Fibroblast of gingiva (primary cell): ENCODE measurements at regions not wholly inside any gene's neighbourhood (a gene's known extent, or its start where the extent isn't known, plus 50 kb on each side); places are given as distances from the start of the nearest gene placed in this dataset.
"Not testable (repeated sequence)": the region's sequence is repeated elsewhere in the genome, so short reads cannot be mapped to it uniquely, and the experiment has no call there.

Experiments used
- DNase-seq: peaks from one replicate; pipeline ENCODE4 v3.0.0-alpha.2; 2011; ENCODE audit warnings: low read depth

DNA sequence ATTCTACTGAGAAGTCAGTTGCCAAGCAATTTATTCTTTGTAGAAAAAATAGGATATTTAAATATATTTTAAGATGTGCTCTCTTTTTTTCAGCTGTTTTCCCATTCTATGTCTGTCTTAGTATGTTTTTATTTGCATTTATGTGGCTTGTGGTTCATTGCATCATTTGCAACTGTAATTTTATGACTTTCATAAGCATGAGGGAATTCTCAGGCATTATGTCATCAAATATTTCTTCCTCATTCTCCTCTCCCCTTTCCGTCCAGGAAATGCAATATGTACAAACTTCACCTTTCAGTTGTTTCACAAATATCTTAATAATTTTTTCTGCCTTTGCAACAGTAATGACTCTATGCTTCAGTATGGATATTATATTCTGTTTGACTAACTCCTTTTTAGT lies 560.2 kb upstream of the LRATD1 start:
- DNase-seq, result no peak

GRCh38 chr2:14074691-14075090 lies 557.8 kb upstream of the LRATD1 start:
- no peak for DNase-seq

DNA sequence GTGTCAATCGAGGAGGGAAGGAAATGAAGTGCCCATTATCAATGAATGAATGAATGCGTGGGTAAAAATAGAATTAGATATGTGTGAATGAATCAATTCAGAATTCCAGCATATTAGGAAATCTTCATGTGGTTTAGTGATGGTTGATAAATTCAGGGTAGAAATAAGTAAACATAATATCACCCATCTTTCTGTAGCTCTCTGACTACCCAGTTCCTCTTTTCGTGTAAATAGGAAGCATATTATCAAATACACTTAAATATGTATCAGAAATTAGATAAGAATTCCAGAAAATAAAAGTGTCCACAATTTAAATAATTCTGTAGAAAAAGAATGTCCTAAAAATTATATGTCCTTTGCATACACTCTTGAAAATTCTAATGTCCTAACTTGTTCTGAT lies 552.9 kb upstream of the LRATD1 start:
- no peak for DNase-seq

- DNase-seq, result no peak
Measured at GRCh38 chr2:14081521-14081920, 551.0 kb upstream of the LRATD1 start.

DNA sequence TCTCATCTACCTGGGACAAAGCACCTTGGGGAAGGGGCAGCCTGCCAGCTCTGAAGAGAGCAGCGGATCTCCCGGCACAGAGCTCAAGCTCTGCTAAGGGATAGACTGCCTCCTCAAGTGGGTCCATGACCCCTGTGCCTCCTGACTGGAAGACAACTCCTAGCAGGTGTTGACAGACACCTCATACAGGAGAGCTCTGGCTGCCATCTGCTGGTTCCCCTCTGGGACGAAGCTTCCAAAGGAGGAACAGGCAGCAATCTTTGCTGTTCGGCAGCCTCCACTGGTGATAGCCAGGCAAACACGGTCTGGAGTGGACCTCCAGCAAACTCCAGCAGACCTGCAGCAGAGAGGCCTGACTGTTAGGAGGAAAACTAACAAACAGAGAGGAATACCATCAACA lies 549.9 kb upstream of the LRATD1 start:
- no peak for DNase-seq

DNA sequence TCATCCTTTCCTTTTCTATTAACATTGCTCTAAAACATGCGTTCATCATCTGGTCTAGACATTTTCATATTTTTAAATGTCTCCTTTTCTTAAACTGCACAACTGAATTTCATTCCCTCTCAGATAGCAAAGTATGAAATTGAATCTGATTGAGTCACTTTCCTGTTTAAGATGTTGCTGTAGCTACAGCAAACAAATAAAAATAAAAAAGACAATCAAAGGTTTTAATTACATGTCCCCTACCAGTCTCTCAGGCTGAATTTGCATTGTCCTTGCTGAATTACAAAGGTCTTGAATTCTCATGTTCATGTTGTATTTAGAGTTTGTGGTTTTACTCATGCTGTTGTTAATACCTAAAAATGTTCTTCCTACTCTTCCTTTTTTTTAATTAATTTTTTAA lies 537.9 kb upstream of the LRATD1 start:
- DNase-seq, result no peak

- DNase-seq, result not testable (repeated sequence)
Measured at GRCh38 chr2:14099101-14099500, 533.4 kb upstream of the LRATD1 start.

- no peak for DNase-seq
Measured at GRCh38 chr2:14114275-14114674, 518.2 kb upstream of the LRATD1 start.

DNA sequence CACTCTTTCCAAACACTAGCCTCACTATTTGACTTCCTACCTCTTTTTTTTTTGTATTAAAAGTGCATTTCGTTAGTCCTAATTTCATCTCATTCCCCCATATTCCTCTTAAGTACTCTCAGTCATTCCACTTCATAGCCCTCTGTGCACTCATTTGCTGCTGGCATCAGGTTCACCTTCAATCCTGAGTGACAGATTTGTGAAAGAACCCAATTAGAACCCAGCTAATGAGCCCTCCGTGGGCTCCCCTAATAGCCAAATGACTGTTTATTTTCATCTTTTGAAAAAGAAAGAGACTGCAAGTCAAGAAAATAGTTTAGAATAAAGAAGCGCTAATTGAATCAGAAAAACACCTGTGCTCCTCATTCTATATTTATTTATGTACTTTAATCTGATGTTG lies 512.1 kb upstream of the LRATD1 start:
- DNase-seq, result no peak

GRCh38 chr2:14123436-14124103 lies 508.9 kb upstream of the LRATD1 start:
- DNase-seq, result no peak

DNA sequence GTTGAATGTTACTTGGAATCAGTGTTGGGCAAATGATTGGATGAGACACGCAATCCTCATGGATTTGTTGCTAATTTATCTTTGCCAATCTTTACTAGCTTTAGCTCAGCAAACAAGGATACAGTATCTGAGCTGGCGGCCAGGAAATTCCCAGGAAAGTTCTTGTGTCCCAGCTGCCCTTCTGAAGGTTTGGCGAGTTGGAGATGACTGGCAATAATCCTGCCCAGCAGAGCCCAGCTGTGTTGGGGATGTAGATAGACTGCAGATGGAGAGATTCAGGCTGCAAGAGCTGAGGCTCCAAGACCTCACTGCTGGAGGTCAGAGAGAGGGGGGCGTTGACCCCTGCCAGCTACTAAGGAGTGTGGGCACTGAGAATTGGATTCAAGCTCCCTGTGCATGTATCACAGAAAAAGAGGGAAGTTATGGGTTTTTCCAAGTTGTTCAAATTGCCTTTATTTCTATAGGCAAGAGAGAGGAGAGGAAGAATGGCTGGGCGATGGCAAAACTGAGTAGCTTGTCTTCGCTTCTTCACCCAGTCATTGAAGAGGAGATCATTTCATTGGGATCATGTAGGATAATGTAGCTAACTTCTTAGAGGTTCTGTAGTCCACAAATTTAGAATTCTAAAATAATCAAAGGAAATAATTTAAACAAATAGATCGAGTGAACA lies 506.8 kb upstream of the LRATD1 start:
- no peak for DNase-seq

DNA sequence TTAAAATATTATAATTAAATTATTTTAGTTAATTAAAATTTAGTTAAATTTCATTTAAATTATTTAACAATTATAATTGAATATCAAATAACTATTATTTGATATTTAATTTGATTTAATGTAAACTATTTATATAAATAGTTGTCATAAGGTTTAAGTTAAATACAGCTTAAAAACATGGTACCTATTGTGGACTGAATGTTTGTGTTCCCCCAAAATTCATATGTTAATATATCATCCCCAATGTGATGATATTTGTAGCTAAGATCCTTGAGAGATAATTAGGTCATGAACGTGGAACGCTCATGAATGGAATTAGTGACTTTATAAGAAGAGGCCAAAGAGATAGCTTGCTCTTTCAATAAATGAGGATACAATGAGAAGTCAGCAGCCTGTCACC lies 505.7 kb upstream of the LRATD1 start:
- DNase-seq, result no peak

DNA sequence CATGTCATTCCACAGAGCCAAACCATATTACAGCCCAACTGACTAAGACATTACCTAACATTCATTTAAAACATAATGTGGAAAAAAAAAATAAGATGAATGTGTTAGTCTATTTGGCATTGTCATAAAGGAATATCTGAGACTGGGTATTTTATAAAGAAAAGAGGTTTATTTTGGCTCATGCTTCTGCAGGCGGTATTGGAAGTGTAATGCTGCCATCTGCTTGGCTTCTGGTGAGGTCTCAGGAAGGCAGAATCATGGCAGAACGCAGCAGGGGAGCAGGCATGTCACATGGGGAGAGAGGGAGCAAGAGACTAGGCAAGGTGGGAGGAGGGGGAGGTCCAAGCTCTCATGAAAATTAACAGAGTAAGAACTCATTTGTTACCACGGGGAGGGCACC lies 504.8 kb upstream of the LRATD1 start:
- DNase-seq, result no peak

- no peak for DNase-seq
Measured at GRCh38 chr2:14132386-14132785, 500.1 kb upstream of the LRATD1 start.

GRCh38 chr2:14134771-14135170 lies 497.7 kb upstream of the LRATD1 start:
- no peak for DNase-seq

GRCh38 chr2:14136030-14136429 lies 496.5 kb upstream of the LRATD1 start:
- no peak for DNase-seq

GRCh38 chr2:14137643-14138042 lies 494.9 kb upstream of the LRATD1 start:
- DNase-seq, result no peak

DNA sequence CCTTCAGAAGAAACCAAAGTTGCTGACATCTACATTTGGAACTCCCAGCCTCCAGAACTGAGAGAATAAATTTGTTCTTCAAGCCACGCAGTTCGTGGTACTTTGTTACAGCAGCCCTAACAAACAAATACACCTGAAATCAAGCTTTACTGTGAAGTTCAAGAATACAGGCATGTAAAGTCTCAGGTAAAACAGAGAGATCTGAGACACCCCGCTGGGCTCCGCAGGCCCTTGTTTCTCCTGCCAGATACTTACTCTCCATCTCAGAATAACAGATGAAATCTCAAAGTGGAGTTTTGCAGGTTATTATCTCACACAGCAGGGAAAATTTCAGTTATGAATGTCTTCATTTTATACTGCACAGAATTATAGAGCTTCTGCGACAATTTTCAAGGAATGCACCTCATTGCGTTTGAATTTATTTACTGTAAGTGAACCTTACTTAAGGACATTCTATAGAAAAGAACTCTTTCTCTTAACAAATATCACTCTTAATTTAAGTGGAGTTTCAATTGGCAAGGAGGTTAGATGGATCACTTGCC lies 492.4 kb upstream of the LRATD1 start:
- no peak for DNase-seq

DNA sequence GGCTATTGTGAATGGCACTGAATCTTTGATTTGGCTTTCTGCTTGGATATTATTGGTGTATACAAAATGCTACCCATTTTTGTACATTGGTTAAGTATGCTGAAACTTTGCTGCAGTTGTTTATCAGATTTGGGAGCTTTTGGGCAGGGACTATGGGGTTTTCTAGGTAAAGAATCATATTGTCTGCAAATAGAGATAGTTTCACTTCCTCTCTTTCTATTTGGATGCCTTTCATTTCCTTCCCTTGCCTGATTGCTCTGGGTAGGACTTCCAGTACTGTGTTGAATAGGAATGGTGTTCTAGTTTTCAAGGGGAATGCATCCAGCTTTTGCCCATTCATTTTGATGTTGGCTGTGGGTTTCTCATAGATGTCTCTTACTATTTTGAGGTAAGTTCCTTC lies 489.1 kb upstream of the LRATD1 start:
- no peak for DNase-seq

DNA sequence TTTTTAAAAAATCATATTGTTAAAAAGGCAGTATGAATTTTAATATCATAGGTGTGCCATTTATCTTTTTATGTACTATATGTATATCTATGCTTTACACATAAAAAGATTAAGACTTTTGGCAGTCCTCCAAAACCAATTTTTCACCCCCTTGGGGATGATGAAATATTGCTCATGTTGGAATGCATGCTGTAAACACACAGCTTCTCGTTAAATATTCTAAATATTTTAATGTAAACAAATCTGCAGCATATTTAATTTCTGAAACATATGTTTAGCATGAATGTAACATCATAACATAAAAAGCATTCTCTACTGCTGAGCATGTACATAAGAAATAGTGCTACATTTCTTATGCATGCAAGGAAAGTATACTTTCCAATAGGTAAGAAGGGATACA lies 484.3 kb upstream of the LRATD1 start:
- no peak for DNase-seq

DNA sequence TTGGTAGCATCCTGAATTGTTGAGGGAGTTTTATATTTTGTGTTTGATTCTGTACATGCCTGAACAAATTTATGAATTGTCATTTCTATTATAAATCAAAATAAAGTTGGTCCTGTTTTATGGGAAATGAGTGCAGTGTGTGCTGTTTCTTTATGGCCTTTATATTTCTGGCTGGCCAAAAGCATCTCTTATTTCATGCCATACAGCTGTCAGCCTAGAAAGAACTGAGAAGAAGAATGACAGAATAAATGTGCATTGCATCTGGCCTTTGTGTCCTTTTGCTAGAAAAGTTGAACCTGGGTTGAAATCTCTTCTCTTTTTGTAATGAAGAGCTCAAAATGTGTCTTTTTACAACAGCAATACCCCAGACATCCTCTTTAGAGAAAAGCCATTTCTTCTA lies 474.7 kb upstream of the LRATD1 start:
- DNase-seq, result no peak

DNA sequence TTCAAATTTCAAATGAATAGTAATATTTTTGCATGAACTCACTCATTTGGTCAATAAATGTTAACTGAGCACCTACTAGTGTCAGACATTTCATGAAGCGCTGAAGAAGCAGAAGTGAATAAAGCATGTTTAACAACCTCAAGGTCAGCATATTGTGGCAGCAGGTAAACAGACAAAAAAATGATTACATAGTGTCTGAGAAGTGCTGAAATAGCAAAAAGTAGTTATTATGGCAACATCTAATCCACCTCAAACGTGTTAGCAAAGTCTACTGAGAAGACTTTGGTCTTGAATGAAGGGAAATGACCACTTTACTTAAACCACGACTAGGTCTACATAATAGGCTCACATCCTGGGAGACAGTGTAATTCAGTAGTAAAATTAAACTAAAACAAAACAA lies 452.2 kb upstream of the LRATD1 start:
- no peak for DNase-seq

GRCh38 chr2:14182227-14182946 lies 450.1 kb upstream of the LRATD1 start:
- DNase-seq, result no peak
